ENCODE measurements at regions not wholly inside any gene's neighbourhood (a gene's known extent, or its start where the extent isn't known, plus 50 kb on each side); places are given as distances from the start of the nearest gene placed in this dataset.
"Not testable (repeated sequence)": the region's sequence is repeated elsewhere in the genome, so short reads cannot be mapped to it uniquely, and the experiment has no call there.

DNA sequence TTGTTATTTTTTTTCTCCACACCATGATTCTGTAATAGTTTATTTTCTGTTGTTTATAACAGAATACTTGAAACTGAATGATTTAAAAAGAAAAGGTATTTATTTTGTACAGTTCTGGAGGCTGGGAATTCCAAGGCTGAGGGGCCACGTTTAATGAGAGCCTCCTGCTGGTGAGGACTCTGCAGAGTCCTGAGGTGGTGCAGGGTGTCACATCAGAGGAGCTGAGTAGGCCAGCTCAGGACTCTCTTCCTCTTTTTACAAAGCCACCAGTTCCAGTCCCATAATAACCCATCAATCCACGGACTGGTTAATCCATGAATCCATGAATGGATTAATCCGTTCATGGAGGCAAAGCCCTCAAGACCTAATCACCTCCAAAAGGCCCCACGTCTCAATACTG, 71.6 kb downstream of the TFAP2A start:
- DNase-seq (ENCODE audit: low read depth, low spot score), result no peak

DNA sequence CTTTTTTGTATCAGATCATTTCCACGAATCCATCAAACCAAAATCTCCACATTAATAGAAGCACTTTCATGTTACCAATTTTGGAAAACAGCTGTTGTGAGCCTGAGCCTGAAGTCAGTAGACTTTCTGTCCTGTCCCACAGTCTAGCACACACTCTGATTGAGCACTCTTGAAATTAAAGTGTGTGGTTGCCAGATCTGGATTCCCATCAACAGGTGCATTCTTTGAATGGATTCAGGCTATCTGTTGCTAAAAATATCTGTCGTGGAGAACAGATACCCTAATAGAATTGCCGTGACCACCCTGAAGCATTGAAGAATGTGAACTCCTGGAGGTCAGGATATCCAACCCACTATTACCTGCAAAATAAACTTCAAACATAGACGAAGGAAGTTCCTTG, 73.3 kb downstream of the TFAP2A start:
- no peak for DNase-seq (ENCODE audit: low read depth, low spot score)

DNA sequence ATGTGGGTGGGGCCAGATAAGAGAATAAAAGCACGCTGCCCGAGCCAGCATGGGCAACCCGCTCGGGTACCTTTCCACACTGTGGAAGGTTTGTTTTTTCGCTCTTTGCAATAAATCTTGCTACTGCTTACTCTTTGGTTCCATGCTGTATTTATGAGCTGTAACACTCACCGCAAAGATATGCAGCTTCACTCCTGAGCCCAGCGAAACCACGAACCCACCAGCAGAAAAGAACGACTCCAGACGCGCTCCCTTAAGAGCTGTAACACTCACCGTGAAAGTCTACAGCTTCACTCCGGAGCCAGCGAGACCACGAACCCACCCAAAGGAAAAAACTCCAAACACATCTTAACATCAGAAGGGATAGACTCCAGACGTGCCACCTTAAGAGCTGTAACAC, 76.7 kb downstream of the TFAP2A start:
- no peak for DNase-seq (ENCODE audit: low read depth, low spot score)

DNA sequence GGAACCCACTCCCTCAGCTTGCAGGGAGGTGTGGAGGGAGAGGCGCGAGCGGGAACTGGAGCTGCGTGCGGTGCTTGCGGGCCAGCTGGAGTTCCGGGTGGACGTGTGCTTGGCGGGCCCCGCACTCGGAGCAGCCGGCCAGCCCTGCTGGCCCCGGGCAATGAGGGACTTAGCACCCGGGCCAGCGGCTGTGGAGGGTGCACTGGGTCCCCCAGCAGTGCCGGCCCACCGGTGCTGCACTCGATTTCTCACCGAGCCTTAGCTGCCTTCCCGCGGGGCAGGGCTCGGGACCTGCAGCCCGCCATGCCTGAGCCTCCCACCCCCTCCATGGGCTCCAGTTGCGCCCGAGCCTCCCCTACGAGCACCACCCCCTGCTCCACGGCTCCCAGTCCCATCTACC, 77.5 kb downstream of the TFAP2A start:
- not testable (repeated sequence) for DNase-seq (ENCODE audit: low read depth, low spot score)

DNA sequence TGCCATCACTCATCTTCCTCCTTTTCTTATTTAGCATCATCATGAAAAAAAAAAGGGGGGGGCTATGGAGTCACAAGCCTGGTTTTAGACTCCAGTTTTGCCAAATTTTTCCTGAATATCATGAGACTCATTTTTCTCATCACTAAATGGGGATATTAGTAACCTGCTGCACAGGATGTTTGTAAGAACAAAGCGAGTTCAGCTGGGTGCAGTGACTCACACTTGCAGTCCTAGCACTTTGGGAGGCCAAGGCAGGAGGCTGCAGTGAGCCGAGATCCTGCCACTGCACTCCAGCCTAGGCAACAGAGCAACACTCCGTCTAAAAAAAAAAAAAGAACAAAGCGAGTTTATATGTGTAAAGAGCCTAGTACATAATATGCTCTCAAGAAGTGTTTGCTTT, 82.8 kb downstream of the TFAP2A start:
- DNase-seq (ENCODE audit: low read depth, low spot score), result no peak

DNA sequence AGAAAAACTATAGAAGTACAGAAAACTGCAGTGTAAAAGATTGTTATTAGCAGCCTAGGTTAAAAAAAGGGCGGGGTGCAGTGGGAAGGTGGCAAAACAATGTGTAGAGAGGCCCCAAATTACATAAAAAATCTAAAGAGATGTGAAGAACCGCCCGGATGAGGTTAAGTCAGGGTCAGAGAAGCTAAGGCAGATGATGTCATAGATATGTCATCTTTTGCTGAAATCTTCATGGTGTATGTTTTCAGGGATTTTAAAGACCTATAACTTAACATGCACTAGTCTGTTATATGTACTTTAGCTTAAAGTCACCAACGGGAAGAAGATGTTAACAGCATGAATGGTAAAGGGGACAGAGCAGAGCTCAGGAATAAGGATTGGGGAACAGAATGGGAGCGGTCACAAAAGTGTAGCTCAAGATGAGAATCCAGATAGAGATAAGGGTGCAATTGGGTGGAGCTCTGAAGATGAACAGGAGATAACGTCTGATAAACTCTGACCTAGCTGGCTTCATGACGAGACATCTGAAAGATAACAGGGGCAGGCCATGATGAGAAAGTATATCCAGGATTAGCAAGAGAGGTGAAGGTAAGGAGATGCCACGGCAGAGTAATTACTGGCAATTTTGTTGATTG, 83.4 kb downstream of the TFAP2A start:
- DNase-seq (ENCODE audit: low read depth, low spot score), result no peak

DNA sequence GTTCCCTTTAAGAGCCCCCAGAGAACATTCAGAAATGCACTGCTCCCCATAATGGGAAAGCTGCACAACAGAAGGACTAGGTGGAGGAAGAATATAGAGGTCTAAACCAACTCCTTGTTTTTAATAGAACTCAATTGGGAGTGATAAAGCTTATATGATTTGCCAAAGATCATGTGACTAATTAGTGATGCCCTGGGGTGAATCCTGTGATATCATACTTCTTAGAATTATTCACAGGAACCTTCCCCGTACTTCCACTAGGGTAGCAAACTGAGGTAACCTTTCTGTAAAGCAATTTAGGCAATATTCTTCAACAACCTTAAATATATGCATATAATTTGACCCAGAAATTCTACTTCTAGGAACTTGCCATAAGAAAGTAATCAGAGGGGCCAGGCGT, 84.4 kb downstream of the TFAP2A start:
- DNase-seq (ENCODE audit: low read depth, low spot score), result no peak

DNA sequence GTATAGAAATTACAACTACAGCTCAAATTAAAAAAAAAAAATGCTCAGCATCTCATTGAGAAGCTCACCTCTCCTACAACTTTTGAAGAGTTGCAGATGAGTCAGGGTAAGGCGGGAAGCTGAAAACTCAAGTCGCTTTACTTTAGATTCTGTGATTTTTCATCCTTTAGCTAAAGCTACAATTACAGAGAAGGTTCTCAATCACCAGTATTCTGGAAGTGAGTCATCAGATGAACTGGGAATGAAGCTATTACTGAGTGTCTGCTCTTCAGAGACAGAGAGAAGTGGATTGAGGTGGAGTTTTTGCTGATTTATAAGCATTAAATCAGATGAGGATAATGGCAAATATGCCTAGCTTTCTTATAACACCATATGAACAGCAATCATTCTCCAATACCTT, 91.9 kb downstream of the TFAP2A start:
- no peak for DNase-seq (ENCODE audit: low read depth, low spot score)

DNA sequence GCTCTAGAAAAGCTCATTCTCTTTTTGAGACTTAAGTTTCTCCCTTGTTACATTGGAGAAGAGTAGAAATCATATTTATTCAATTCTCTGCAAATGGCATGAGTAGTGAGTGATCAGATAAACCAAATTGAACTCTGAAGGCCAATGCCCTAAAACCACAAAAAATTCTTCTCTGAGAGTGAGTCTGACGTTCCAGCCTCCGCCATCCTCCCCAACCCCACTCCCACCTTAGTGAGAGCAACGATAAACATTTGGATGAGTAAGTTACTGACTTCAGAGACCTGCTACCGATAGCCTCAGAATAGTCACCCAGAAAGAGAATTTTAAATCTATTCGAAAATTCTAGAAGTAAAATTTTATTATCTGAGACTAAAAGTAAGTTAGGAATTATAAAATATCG, 94.6 kb downstream of the TFAP2A start:
- DNase-seq (ENCODE audit: low read depth, low spot score), result no peak

DNA sequence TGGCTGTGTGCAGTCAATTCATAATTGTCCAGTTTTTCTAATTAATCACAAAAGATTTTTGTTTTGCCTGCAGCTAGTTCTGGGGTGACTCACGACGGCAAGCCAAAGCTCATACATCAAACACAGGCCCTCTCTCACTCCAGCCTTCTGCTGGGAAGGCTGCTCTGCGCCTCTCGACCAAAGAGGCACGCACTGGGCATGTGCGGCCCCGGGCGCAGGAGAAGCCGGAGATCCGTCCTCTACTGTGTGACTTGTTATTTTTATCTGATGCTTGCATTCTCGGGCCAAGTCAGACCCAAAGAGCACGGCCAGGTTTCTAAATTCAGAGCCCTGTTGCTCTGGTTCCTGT, 98.5 kb downstream of the TFAP2A start:
- DNase-seq (ENCODE audit: low read depth, low spot score), result no peak

DNA sequence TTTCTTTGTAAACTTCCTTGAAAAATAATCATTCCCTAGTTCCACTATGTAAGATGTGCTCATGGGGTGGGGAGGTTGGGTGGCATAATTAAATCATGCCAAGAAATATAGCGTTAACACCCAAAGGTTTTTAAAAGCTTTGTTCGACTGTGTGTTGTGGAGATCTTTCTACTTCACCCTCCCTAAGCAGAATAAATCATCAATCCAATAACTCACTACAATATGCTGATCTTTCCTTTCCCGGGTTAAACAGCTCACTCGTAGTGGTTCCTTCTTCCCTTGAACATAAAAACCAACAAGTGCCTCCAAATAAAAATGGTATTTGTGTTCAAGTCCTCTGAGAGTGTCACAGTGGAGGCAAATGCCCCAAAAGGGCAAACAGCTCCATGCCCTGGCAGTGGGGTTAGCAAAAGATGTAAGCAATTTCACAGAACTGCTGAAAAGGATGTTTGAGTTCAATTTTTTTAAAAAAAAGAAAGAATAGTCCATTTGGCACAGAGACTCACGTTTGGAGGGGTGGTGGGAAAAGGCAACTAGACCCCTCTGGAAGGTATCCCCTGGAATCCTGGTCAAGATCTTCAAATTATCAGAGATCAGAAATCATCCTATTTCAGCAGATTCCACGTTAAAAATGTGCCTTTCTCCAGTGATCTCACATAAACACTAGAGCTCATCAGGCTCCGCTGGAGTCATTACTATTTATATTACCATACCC, 99.1 kb downstream of the TFAP2A start:
- no peak for DNase-seq (ENCODE audit: low read depth, low spot score)

DNA sequence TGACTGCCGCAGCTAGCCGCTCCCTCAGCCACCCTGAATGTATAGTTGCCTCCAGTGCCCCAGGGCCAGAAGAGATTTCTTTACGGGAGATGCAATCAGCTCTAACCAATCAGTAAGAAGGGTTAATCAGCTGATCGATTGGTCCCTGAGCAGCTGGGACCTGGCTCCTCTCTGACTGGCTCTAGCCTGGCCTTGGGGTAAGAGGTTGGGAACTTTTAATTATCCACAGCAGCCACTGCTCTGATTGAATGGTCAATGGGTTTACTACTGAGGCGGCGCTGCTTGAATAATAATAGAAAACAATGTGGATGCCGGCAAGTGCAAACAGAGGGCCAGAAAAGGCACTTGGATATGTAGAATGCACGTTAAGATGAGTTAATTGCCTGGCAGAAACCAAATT, 99.8 kb downstream of the TFAP2A start:
- DNase-seq (ENCODE audit: low read depth, low spot score), result no peak

DNA sequence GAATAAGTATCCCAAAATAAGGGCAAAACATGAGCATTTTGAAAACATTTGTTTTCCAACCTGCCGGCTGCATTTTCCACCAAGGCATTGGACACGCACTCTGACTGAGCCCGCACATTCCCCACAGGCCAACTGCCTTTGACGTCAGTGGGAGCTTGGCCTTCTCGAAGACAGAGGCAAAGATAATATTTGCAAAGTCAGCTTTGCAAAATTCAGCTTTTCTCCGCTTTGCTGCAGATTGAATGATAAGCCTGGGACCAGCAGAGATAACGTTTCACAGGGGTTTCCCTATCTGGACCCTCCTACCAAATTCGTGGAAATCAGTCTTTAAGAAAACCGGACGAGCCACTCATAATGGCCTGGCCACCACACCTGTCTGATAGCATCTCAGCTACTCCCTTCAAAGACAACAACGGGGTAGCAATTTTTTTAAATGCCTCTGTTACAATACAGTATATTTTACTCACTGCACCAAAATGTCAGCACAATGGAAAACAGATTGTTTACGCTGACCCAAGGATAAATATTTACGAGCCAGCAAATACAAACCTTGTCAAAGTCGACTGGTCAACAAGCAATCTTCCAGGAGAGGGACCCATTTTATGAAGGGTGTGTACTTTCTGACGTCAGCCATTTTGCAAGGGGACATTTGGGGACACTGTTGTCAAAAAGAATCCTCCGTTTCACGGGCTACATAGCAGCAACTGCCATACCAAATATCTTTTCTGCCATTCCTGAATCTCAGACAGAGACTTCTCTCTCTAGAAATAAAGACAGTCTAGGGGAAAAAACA, 100.5 kb downstream of the TFAP2A start:
- DNase-seq (ENCODE audit: low read depth, low spot score), result no peak

DNA sequence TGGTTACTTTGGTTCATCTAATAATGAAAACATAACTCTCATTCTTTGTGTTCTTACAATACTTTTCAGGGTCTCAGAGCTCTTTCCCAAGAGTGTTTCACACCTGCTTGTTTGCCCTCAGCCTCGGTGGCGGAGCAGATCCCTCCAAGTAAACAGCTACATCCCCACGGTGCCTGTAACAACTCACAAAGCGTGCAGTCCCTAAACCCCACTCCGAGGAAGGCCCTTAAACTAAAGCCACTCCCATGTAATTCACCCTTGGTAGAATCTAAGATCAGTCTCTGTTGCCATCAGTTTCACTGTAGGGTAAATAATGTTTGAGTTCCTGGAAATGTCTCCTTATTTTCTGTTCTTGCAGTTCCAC, 101.1 kb downstream of the TFAP2A start:
- no peak for DNase-seq (ENCODE audit: low read depth, low spot score)

DNA sequence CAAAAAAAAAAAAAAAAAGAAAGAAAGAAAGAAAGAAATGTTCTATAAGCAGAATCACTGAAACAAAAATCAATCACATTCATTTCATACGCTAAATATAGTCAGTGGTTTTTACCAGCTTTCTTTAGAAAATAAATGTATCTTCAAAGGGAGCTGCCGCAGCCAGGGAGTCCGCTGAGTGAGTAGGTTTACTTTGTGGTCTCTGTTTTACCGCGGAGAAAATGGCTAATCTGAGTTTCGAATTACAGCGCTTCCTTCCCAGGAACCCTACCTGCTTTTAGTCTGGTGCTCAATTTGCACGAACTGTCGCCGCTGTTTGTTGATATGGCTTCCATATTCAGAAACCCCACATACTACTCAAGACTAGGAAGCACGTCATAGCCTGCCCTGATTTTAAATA, 102.4 kb downstream of the TFAP2A start:
- no peak for DNase-seq (ENCODE audit: low read depth, low spot score)

DNA sequence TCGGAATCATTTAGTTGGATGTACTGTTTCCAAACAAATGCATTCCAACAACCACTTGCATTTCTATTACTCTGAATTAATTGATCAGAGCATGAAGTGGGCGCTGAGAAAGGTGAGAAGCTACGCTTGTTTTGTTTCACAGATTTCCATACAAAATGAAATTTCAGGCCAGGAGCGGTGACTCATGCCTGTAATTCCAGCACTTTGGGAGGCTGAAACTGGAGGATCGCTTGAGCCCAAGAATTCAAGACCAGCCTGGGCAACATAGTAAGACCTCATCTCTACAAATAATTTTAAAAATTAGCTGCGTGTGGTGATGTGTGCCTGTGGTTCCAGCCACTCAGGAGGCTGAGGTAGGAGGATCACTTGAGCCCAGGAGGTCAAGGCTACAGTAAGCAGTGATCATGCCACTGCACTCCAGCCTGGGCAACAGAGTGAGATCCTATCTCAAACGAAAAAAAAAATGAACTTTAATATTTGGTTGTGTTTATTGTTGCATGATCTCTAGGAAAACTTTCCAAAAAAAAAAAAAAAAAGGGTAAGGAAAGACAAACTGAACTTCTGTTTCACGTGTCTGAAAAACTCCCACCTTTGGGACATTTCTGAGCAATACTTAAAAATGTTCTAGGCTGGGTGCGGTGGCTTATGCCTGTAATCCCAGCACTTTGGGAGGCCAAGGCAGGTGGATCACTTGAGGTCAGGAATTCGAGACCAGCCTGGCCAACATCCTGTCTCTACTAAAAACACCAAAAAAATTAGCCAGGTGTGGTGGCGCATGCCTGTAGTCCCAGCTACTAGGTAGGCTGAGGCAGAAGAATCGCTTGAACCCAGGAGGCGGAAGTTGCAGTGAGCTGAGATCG, 103.1 kb downstream of the TFAP2A start:
- DNase-seq (ENCODE audit: low read depth, low spot score), result not testable (repeated sequence)

DNA sequence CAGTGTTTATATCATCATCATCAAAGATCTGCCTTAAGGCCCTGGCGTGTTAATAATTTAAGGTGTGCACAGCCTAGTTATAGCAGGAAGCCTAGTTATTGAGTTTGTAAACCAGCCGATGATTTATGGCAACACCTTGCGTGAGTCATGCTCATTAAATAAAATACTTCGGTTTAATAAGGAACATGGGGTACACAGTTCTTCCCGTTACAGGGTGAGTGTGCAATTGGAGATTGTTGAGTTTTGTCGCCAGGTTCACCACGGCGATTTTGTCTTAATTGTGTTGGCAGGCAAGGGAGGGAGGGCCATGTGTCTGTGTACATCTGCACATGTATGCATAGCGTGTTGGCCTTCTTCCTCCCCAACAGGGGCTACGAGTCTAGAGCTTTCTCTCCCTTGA, 104.0 kb downstream of the TFAP2A start:
- DNase-seq (ENCODE audit: low read depth, low spot score), result no peak

DNA sequence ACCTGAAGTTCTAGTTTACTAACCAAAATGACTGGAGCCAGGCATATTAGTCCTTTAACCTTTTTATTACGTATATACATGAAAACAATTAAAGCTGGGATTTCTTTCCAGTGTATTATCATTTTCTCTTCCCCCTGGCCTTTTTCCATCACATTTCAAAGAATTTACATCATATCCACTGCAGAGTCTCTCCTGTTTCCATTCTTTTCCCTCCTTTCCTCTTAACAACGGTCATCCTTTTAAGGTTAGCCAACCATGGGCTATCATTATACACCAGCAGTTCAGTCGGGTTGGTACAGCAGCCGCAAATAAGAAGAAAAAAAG, 104.6 kb downstream of the TFAP2A start:
- DNase-seq (ENCODE audit: low read depth, low spot score), result no peak

DNA sequence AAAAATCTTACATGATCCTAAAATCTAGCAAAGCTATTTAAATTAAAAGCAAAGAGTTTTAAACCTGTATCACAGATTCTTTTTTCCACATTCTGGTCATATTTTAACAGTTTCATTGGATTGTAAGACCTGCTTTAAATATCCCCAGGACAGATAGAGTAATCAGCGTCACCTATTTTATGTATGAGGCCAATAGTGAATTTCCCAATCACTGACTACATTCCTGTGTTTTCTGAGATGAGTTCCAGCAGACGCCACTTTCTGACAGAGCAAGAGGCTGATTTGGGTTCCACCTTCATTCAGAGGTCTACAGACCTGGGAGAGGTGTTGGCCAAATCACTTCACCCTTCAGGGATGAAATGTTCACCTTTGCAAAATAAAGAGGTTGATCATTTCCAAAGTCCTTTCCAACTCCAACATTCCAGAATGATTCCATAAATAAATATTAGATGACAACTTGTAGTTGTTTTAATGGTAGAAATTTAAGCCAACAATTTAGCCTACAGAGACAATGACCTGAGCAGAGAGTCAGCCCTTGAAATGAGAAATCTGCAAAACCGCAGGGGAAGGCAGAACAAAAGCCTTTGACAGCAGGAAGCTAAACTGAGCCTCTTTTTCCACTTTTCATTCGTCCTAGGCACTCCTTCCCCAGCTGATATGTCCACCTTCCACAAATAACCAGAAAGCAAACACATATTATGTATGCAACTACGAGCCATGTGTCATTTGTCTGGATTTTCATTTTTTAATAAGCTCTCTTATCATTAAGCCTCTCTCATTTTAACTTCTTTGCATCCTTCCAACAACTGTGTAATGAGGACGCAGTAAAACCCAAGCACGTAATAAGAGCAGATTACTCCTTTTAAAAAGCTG, 105.2 kb downstream of the TFAP2A start:
- DNase-seq (ENCODE audit: low read depth, low spot score), result no peak

DNA sequence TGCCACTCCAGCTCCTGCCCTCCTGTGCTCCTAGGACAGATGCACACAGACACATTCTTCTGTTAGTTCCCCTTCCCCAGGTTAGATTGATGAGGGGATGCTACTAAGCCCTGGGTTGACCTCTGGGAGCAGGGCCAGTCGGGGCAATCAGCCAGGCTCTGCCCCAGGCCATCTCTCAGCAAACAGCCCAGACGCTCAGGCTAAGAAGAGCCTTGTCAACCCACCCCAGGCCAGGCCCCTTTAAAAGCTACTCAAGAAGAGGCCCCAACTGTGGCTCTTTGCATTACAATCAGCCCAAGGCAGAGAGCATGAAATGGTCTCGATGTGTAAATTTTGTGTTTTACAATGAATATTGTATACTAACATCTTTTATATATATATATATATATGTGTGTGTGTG, 107.4 kb downstream of the TFAP2A start:
- no peak for DNase-seq (ENCODE audit: low read depth, low spot score)

DNA sequence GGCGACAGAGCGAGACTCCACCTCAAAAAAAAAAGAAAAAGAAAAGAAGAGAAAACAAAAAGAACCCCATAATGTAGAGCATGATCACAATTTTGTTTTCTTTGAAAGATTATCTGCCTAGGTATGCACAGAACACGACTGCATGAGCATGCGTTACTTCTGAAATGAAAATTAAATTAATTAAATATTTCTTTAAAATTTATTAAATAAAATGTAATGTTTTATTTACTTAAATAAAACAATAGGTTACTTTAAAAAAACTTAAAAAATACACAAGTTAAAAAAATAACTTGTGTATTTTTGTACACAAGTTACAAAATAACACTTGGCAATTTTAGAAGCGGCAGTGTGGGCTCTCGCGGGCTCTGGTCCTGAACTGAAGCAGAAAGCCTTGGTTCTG, 107.8 kb downstream of the TFAP2A start:
- no peak for DNase-seq (ENCODE audit: low read depth, low spot score)
